Fibroblast of lung (primary cell): ENCODE measurements at regions not wholly inside any gene's neighbourhood (a gene's known extent, or its start where the extent isn't known, plus 50 kb on each side); places are given as distances from the start of the nearest gene placed in this dataset.
A peak's percentile ranks its signal among the peaks of the same experiment; 100 is the strongest.

Source experiments
- DNase-seq, 2 donors: peaks; one replicate each; pipeline versions ENCODE4 v3.0.0 to v3.0.0-alpha.2; 2010; ENCODE audit warnings: low read depth in 2 of 2
- H2AFZ ChIP-seq: 2 replicates; pipeline ENCODE4 v1.5.1; 2012; ENCODE audit warnings: low read length, control low read depth, inconsistent platforms
- H3K27ac ChIP-seq: 2 replicates; pipeline ENCODE4 v1.5.1; 2011; ENCODE audit warnings: low read length, control low read depth; ENCODE audit not compliant: insufficient read depth
- H3K27me3 ChIP-seq: 2 replicates; pipeline ENCODE4 v1.5.1; 2011; ENCODE audit warnings: mild to moderate bottlenecking, low read length; ENCODE audit not compliant: control insufficient read depth, insufficient read depth
- H3K36me3 ChIP-seq: 2 replicates; pipeline ENCODE4 v1.5.1; 2011; ENCODE audit warnings: low read length; ENCODE audit not compliant: control insufficient read depth, insufficient read depth
- H3K4me1 ChIP-seq: 2 replicates; pipeline ENCODE4 v1.5.1; 2011; ENCODE audit warnings: low read length; ENCODE audit not compliant: control insufficient read depth, insufficient read depth; ENCODE audit errors: extremely low read depth
- H3K4me2 ChIP-seq: 2 replicates; pipeline ENCODE4 v1.5.1; 2011; ENCODE audit warnings: low read length, control low read depth; ENCODE audit not compliant: insufficient read depth; ENCODE audit errors: extremely low read depth
- H3K4me3 ChIP-seq, 4 experiments: fragments of 200-600 bp in 1 of 4; sonication (generic) in 1 of 4; replicated peaks in 1 of 4; 2 replicates each; pipeline ENCODE4 v1.5.1; 2011 to 2016; ENCODE audit warnings: low read length in 4 of 4, low read depth in 3 of 4, mild to moderate bottlenecking in 3 of 4, control low read depth in 2 of 4, inconsistent platforms in 1 of 4, mixed read lengths in 1 of 4; ENCODE audit not compliant: insufficient read depth in 1 of 4; ENCODE audit errors: control extremely low read depth in 1 of 4
- H3K79me2 ChIP-seq: 2 replicates; pipeline ENCODE4 v1.5.1; 2012; ENCODE audit warnings: mild to moderate bottlenecking, low read length, inconsistent platforms; ENCODE audit not compliant: control insufficient read depth, insufficient read depth
- H3K9ac ChIP-seq: 2 replicates; pipeline ENCODE4 v1.5.1; 2011; ENCODE audit warnings: mild to moderate bottlenecking, low read length, control low read depth; ENCODE audit not compliant: insufficient read depth
- H3K9me3 ChIP-seq: 2 replicates; pipeline ENCODE4 v1.5.1; 2012; ENCODE audit warnings: low read depth, low read length; ENCODE audit not compliant: control insufficient read depth, insufficient read depth
- H4K20me1 ChIP-seq: 2 replicates; pipeline ENCODE4 v1.5.1; 2011; ENCODE audit warnings: low read length; ENCODE audit not compliant: control insufficient read depth, insufficient read depth; ENCODE audit errors: extremely low read depth
- CTCF ChIP-seq, 2 donors: IDR thresholded peaks in 1 of 2; conservative IDR thresholded peaks in 1 of 2; 1 replicate in 1 of 2; 2 replicates in 1 of 2; pipeline ENCODE4 v1.5.1; 2011 to 2012; ENCODE audit warnings: low read length in 2 of 2, control low read depth in 1 of 2, inconsistent platforms in 1 of 2, low read depth in 1 of 2, mild to moderate bottlenecking in 1 of 2
- EZH2 ChIP-seq: IDR thresholded peaks from 2 replicates; pipeline ENCODE4 v1.5.1; 2012; ENCODE audit warnings: low read length, control low read depth, mild to moderate bottlenecking; ENCODE audit errors: missing control alignments

DNA sequence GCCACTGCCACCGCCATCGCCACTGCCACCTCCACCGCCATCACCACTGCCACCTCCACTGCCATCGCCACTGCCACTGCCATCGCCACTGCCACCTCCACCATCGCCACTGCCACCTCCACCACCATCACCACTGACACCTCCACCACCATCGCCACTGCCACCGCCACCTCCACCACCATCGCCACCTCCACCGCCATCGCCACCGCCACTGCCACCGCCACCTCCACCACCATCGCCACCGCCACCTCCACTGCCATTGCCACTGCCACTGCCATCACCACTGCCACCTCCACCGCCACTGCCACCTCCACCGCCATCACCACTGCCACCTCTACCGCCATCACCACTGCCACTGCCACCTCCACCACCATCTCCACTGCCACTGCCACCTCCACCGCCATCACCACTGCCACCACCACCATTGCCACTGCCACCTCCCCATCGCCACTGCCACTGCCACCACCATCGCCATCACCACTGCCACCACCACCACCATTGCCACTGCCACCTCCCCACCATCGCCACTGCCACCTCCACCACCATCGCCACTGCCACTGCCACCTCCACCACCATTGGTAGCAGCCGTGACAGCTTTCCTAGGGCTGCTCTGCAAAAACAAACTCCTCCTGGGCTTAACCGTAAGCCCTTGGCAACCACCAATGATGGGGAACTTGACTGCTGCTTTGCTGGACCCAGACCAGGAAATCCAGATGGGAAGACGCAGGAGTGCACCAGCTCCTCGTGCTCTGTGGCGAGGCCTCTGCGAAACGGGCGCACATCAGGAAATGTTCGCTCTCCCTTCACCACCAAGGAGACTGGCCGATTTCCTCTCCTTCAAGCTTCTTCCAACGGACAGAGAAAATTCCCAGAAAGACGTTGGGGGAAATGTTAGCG is 147.2 kb downstream of the RBFOX3 start:
- Histone ChIP-seq H3K27ac (no peak overlapping the region), H3K79me2 (no peaks in the 10 kb centered on the region), H3K4me2 (no peak overlapping the region), H3K9ac (no peak overlapping the region), H4K20me1 (no peaks in the 10 kb centered on the region), H3K9me3 (no peaks in the 10 kb centered on the region), H3K4me3 (no peak overlapping the region), H3K4me1 (no peaks in the 10 kb centered on the region), H3K36me3 (no peaks in the 10 kb centered on the region), H2AFZ (no peak overlapping the region), H3K27me3 (no peaks in the 10 kb centered on the region)
- TF ChIP-seq CTCF (conservative IDR thresholded peaks at IDR 0.05 in 1 of 2, IDR thresholded peaks at IDR 0.05 in 1 of 2; ENCODE audit: low read depth in 1 of 2, low read length in 2 of 2) (no peak), EZH2 (no peak)
- no peak for DNase-seq

DNA sequence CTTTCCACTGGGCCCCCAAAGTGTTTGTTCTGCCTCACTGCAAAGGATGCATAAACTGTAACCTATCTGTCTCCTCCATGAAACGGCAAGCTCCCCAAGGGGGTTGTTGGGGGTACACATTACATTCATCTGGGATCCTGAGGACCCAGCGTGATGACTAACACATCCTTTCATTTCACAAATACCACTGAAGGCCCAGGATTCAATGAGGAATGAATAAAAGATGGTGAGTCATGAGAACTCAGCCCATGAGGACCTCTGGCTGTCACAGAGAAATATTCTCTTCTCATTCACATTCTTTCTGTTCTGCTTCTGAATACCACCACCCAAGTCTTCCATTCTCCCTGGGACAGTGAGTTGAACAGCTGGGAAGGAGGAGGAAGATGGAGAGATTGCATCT is 149.8 kb downstream of the RBFOX3 start:
- no peaks in the 10 kb centered on the region for H3K27me3 ChIP-seq
- no peaks in the 10 kb centered on the region for H3K9me3 ChIP-seq
- no peaks in the 10 kb centered on the region for H3K79me2 ChIP-seq
- peaks cover 3% of the 10 kb centered on the region for H4K20me1 ChIP-seq
- peak in 1 of 2 donors; percentile 66 for DNase-seq
- no peak overlapping the region for H3K4me3 ChIP-seq
- no peak overlapping the region for H3K27ac ChIP-seq
- no peak overlapping the region for H3K4me2 ChIP-seq
- no peak overlapping the region for H3K9ac ChIP-seq
- no peaks in the 10 kb centered on the region for H3K4me1 ChIP-seq
- TF ChIP-seq CTCF (conservative IDR thresholded peaks at IDR 0.05 in 1 of 2, IDR thresholded peaks at IDR 0.05 in 1 of 2; ENCODE audit: low read depth in 1 of 2, low read length in 2 of 2), result no peak
- TF ChIP-seq EZH2, result no peak
- no peak overlapping the region for H2AFZ ChIP-seq
- H3K36me3 ChIP-seq, result no peaks in the 10 kb centered on the region

DNA sequence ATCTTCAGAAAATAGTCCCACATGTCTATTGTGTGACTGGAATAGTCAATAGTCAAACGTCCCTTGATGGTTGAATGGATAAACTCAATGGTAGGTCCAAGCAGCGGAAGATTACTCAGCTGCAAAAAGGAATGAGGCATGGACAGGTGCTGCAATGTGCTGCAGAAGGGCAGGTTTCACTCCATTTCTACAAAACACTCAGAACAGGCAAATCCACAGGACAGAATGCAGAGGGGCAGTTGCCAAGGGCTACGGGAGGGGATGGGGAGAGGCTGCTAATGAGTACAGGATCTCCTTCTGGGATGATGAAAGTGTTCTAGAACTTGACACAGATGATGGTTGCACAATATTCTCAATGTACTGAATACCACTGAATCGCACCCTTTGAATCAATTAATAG is 151.0 kb downstream of the RBFOX3 start:
- Histone ChIP-seq H3K9ac (no peak overlapping the region), H3K27ac (no peak overlapping the region), H3K79me2 (no peaks in the 10 kb centered on the region), H3K4me2 (no peak overlapping the region), H2AFZ (no peak overlapping the region), H3K4me1 (no peaks in the 10 kb centered on the region), H3K9me3 (no peaks in the 10 kb centered on the region), H3K4me3 (no peak overlapping the region), H3K36me3 (no peaks in the 10 kb centered on the region), H4K20me1 (peaks cover 3% of the 10 kb centered on the region), H3K27me3 (no peaks in the 10 kb centered on the region)
- TF ChIP-seq EZH2, result no peak
- no peak for TF ChIP-seq CTCF (conservative IDR thresholded peaks at IDR 0.05 in 1 of 2, IDR thresholded peaks at IDR 0.05 in 1 of 2; ENCODE audit: low read depth in 1 of 2, low read length in 2 of 2)
- no peak for DNase-seq
